ENCODE measurements at regions not wholly inside any gene's neighbourhood (a gene's known extent, or its start where the extent isn't known, plus 50 kb on each side); places are given as distances from the start of the nearest gene placed in this dataset.

DNA sequence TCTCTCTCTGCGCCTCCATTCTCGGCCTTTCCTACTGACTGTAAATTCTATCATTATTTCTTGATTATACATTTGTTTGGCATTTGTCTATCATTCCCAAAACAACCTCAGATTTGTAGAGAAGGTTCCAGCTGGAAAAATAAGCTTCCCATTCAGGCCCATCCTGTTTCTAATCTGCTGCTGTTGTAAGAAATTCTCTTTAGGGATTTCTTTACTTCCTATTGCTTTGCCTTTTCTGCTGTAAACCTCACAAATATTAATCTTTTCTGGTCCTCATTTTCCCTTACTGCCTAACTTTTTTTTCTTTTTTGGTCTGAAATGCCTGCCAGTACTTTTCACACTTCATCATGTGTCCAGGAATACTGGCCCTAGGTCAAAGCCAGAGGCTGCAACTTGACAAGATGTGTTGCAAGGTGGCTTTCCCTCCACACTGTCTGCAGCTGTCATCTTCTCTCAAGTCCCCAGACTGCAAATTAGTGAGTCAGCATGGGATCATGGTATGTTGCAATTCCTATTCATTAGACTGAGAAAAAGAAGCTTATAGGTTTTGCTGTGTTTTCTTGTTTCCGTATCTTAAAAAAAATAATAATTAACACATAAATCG is 858.7 kb upstream of the CHORDC1 start:
- no peaks in the 10 kb centered on the region for H3K27me3 ChIP-seq (ENCODE audit: control insufficient read depth, insufficient read depth, low read length)
- no peak overlapping the region for H3K14ac ChIP-seq (replicated peaks; ENCODE audit: low read depth, low read length)
- no peak overlapping the region for H3K18ac ChIP-seq (ENCODE audit: low read depth, low read length)
- no peaks in the 10 kb centered on the region for H3K79me1 ChIP-seq (ENCODE audit: low read depth in 1 of 2, low read length in 2 of 2)
- no peaks in the 10 kb centered on the region for H3K36me3 ChIP-seq (ENCODE audit: control insufficient read depth, insufficient read depth, low read length)
- no CpG with 5 or more reads among the region's 4 CpGs for WGBS, 2 experiments (ENCODE audit: extremely low coverage in 2 of 2, insufficient read length in 1 of 2)
- no peak overlapping the region for H3K9ac ChIP-seq (ENCODE audit: low read depth, low read length)
- ATAC-seq (ENCODE audit: low read depth) (peak; percentile 27; the same call in 1 of the 2 replicates), DNase-seq (peak; percentile 31)
- no peak overlapping the region for H2AK5ac ChIP-seq (ENCODE audit: low read depth, low read length)
- no peak overlapping the region for H4K91ac ChIP-seq (ENCODE audit: insufficient read depth, low read depth, low read length)
- TF ChIP-seq FOS (IDR thresholded peaks at IDR 0.05; ENCODE audit: low read depth, low read length) (0 out of 2 replicates have a peak, but pooled peaks have one; percentile 22), CHD1 (IDR thresholded peaks at IDR 0.05; ENCODE audit: low read depth, low read length) (no peak), CEBPB (IDR thresholded peaks at IDR 0.05; ENCODE audit: low read depth, low read length) (peak; percentile 90)
- H3K4me1 ChIP-seq (ENCODE audit: control insufficient read depth, insufficient read depth, low read length), result no peaks in the 10 kb centered on the region
- 0 out of 2 replicates have a peak, but pooled peaks cover 1% of the 10 kb centered on the region for H3K9me3 ChIP-seq (ENCODE audit: control insufficient read depth, insufficient read depth, low read length)
- no peak overlapping the region for H2BK5ac ChIP-seq (ENCODE audit: low read depth, low read length, poor library complexity, severe bottlenecking)
- intact Hi-C loops (cut with micrococcal nuclease) (no loop called here), dilution Hi-C loops (cut with HindIII; ENCODE audit: low sequenced_read_pairs, unreplicated experiment) (no loop called here), in situ Hi-C loops (cut with MboI; ENCODE audit: low sequenced_read_pairs) (no loop called here)
- no peak overlapping the region for H3K27ac ChIP-seq (ENCODE audit: insufficient read depth, low read length)
- POLR2A ChIA-PET (ENCODE audit: unreplicated experiment), result no interaction called here
- no peak overlapping the region for H3K56ac ChIP-seq (ENCODE audit: extremely low read depth, insufficient read depth, low read length)
- no peak overlapping the region for H2BK20ac ChIP-seq (ENCODE audit: low read depth, low read length)
- no peak overlapping the region for H3K23ac ChIP-seq (ENCODE audit: low read depth, low read length)
- H4K20me1 ChIP-seq (ENCODE audit: insufficient read depth, low read length), result no peaks in the 10 kb centered on the region
- no peak overlapping the region for H2AFZ ChIP-seq (replicated peaks; ENCODE audit: low read length, poor library complexity)
- H2AK9ac ChIP-seq (replicated peaks; ENCODE audit: low read depth, low read length, poor library complexity), result no peak overlapping the region
- no peak overlapping the region for H4K5ac ChIP-seq (ENCODE audit: low read depth, low read length)
- no peak overlapping the region for H4K8ac ChIP-seq (ENCODE audit: low read depth in 2 of 2, low read length in 2 of 2)
- no peak overlapping the region for H2BK15ac ChIP-seq (ENCODE audit: low read depth, low read length)
- BruUV-seq (replicated peaks), result no TSS peak
- CTCF ChIA-PET, result no interaction called here
- no peak overlapping the region for H3K4me3 ChIP-seq (ENCODE audit: insufficient read depth, low read depth, low read length)
- no peak overlapping the region for H3K4me2 ChIP-seq (ENCODE audit: low read depth, low read length)
- no peak overlapping the region for H3K4ac ChIP-seq (ENCODE audit: low read depth, low read length)
- H3K9me1 ChIP-seq (ENCODE audit: insufficient read depth, low read length), result no peaks in the 10 kb centered on the region
- H2BK120ac ChIP-seq (ENCODE audit: low read depth, low read length), result no peak overlapping the region

Data from IMR-90 (cell line).